ENCODE measurements at regions not wholly inside any gene's neighbourhood (a gene's known extent, or its start where the extent isn't known, plus 50 kb on each side); places are given as distances from the start of the nearest gene placed in this dataset.
"Not testable (repeated sequence)": the region's sequence is repeated elsewhere in the genome, so short reads cannot be mapped to it uniquely, and the experiment has no call there.

DNA sequence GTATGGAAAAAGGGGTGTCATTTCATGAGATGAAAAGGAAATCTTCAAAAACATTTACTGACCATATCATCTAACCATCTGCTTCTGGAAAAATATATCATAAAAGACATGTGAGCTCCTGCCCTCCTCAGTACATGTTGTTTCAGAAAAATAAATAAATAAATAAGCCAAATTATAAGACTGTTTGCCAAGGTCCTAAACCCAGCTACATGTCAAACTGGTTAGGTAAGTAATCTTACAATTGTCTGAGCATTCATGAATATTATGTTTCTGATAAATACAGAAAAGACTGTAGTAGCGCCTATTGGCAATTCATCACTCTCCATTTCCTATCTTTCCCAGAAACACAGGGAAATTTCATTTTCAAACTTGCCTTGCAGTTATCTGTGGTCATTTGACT lies 138.9 kb upstream of the SETBP1 start:
- in situ Hi-C loops (cut with HindIII; ENCODE audit: low pct_unique_long_range_greater_than_20kb, low sequenced_read_pairs), result no loop called here
- DNase-seq (ENCODE audit: low read depth, low spot score), result no peak

DNA sequence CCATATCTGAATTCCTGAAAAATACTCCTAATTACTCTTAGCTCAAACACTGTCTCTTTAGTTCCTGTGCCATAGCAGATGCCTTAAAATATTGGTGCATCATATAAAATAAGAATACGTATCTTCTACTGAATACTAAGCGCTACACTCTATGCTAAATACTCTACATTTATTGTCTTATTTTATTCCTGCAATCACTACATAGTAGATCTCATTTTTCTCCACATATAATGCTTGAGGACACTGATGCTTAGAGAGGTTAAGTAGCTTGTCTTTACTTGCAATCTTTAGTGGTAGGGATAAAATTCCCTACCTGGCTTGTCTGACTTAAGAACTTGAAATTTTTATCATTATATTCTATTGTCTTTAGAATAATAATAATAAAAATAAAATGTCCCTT lies 137.3 kb upstream of the SETBP1 start:
- in situ Hi-C loops (cut with HindIII; ENCODE audit: low pct_unique_long_range_greater_than_20kb, low sequenced_read_pairs), result no loop called here
- DNase-seq (ENCODE audit: low read depth, low spot score), result no peak

DNA sequence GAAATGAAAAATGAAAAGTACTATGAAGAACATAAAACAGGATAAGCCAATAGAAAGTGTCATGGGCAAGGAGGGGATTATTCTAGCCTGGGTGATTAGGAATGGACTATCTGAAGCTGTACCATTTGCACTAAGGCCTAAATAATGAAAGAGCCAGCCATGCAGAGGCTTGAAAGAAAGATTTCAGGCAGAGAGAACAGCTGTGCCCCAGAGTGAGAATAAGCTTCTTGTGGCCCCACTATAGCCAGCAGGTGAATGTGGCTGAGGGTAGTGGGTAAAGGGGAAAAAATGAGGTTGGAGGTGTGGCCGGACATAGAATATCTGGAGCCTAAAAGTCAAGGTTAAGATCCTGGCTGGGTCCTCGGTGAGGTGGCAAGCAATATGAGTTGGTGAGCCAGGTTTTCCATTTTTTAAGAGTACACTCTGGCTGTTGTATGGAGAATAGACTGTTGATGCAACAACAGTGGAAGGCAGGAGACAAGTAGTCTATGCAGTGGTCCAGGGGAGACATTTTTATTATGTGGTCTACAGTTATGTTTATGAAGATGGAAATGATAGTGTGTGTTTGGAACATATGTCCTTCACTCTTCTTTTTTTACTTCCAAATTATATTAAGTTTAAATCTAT lies 135.2 kb upstream of the SETBP1 start:
- in situ Hi-C loops (cut with HindIII; ENCODE audit: low pct_unique_long_range_greater_than_20kb, low sequenced_read_pairs), result no loop called here
- DNase-seq (ENCODE audit: low read depth, low spot score), result no peak

DNA sequence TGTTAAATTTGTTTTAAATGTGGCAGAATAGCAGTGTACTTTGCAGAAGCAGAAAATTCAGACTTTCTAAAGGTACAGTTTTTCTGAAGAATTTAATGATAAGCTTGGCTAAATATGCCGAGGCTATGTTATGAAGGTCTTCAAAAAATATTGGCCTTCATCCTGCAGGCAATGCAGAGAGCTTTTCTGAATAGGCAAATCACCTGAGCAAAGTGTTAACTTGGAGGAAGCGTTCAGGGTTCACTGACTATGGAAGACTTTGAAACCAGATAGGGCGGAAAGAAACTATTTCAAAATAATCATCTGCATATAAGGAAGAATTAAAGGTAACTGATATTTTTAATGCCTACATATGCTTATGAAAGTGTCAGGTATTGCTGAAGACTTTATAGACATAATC lies 133.7 kb upstream of the SETBP1 start:
- in situ Hi-C loops (cut with HindIII; ENCODE audit: low pct_unique_long_range_greater_than_20kb, low sequenced_read_pairs), result no loop called here
- no peak for DNase-seq (ENCODE audit: low read depth, low spot score)

DNA sequence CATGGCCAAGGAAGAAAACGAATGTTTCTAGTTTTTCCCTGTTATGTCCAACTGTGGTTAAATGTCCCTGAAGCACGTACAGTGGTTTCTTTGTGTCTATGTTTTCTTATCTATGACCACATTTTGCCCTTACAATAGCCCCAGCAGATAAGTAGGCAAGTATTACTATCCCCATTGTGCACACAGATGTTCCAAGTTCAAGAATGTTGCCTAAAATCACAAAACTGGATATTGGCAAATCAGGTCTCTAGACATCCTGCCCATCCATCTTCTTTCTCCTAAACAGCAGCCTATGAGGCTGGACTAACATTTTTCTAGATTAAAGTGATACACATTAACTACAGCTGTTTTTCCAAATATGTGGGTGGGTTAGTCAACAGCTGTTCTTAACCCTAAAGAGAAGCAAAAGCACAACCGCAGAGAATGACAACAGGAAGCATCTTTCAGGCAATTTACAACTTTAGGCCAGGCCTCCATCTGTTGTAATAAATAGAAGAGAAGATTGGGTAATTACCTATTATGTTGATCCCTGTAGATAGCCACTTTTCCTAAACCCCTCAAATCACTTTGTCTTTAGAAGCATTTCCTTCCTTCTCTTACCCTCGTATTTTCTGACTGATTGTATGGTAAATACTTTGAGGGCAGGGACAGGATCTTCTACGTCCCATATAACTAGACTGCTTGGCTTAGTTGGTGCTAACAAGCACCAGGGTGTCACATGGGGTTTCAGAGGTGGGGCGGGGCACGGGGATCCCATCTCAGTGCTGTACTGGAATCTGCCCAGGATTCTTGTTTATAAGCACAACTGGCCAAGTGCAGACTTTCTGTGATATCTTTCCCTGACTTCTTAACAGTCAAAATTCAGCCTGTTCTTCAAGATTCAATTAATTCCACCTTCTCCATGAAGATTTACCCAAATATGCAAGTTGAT lies 132.1 kb upstream of the SETBP1 start:
- no peak for DNase-seq (ENCODE audit: low read depth, low spot score)
- in situ Hi-C loops (cut with HindIII; ENCODE audit: low pct_unique_long_range_greater_than_20kb, low sequenced_read_pairs), result no loop called here

DNA sequence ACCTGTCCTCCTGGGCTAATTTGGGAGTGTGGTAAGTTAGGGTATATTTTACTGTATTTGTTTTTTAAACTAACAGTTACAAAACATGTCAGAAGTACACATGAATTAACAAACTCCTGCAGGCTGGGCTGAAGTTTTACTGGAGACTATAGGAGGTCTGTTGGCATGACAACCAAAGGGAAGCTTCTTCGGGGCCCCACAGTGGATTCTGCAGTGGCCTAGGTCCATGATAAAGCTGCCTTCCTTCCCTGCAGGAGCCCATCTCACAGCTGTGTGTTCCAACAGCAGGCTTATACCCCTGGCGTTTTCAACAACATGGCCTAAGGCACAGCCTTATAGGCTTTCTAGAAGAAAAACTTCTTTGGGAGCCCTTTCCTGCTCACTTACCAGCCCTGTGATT lies 128.0 kb upstream of the SETBP1 start:
- in situ Hi-C loops (cut with HindIII; ENCODE audit: low pct_unique_long_range_greater_than_20kb, low sequenced_read_pairs), result no loop called here
- DNase-seq (ENCODE audit: low read depth, low spot score), result no peak

DNA sequence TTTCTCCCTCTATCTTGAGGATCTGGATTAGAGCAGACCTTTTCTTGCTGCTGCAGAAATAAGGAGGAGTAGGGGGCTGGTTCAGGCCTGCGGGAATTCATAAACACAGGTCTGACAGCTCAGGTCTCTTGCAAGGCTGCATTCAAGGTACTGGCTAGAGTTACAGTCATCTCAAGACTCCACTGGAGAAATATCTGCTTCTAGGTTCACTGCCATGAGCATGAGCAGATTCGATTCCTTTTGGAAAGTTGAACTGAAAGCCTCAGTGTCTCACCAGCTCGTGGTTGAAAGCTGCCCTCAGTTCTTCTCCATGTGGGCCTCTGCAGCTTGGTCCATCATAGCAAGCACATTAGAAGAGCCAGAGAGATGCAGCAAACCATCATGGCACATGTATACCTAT lies 124.4 kb upstream of the SETBP1 start:
- in situ Hi-C loops (cut with HindIII; ENCODE audit: low pct_unique_long_range_greater_than_20kb, low sequenced_read_pairs), result no loop called here
- no peak for DNase-seq (ENCODE audit: low read depth, low spot score)

DNA sequence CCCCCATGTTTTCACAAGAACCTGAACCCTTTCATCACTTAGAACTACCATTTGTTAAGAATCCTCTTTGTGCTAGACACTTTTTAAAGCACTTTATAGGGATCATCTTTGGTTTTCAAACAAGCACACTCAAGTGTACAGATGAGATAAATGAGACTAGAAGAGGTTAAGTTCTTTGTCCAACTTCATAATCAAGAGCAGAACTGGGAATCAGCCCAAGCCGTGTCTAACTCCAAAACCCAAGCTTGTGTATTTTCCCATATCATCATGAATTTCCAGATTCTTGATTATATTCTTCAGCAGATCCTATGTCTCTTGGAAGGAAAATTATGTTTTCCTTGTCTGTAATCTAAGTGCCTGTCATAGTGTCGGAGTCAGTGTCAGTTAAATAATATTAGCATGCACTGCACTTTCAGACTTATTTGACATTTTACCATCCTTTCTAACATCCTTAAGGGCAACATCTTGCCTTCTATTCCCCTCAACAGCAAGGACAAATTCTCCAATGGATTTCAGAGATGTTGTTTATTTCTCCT lies 123.0 kb upstream of the SETBP1 start:
- in situ Hi-C loops (cut with HindIII; ENCODE audit: low pct_unique_long_range_greater_than_20kb, low sequenced_read_pairs), result no loop called here
- no peak for DNase-seq (ENCODE audit: low read depth, low spot score)

DNA sequence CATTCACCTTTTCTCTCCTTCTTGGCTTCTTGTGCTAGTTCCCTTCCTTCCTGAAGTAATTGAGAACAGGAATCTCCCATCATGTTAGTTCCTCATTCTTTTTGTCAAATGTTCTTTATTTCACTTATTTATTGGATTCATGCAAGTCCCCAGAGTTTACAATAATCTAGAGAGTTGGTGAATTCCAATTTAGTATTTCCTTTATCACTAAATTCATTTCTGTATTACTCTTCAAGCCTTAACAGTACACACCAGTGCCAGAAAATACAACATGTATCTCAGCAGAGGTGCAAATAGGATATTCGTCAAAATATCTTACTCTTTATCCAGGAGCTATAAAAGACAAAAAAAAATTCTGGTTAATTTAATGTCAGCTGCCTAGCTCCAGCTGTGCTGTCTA lies 121.9 kb upstream of the SETBP1 start:
- no peak for DNase-seq (ENCODE audit: low read depth, low spot score)
- in situ Hi-C loops (cut with HindIII; ENCODE audit: low pct_unique_long_range_greater_than_20kb, low sequenced_read_pairs), result no loop called here

DNA sequence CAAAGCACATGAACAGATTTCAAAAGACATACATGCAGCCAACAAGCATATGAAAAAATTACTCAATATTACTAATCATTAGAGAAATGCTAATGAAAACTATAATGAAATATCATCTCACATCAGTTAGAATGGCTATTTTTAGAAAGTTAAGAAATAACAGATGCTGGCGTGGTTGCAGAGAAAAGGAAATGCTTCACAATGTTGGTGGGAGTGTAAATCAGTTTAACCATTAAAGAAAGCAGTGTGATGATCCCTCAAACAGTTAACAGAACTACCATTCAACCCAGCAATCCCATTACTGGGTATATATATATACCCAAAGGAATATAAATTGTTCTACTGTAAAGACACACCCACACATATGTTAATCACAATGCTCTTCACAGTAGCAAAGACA lies 117.7 kb upstream of the SETBP1 start:
- in situ Hi-C loops (cut with HindIII; ENCODE audit: low pct_unique_long_range_greater_than_20kb, low sequenced_read_pairs), result no loop called here
- no peak for DNase-seq (ENCODE audit: low read depth, low spot score)

DNA sequence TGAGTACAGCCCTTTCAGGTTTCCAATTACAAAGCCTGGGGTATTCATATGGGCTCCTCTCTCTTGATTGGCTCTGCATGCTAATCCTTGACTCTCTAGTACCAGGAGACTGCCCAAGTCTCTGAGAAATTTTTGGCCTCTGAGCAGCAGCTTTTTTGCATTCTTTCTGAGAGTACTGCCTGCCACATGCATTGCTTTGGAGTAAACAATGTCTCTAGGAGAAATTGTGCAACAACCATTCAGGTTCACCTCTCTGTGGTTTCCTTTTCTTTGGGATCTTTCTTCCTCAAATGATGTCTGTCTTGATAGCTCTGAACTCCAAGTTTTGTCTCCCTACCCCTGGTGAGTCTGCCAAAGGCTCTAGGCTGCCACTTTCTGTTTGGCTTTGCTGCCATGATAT lies 115.8 kb upstream of the SETBP1 start:
- in situ Hi-C loops (cut with HindIII; ENCODE audit: low pct_unique_long_range_greater_than_20kb, low sequenced_read_pairs), result no loop called here
- DNase-seq (ENCODE audit: low read depth, low spot score), result no peak

DNA sequence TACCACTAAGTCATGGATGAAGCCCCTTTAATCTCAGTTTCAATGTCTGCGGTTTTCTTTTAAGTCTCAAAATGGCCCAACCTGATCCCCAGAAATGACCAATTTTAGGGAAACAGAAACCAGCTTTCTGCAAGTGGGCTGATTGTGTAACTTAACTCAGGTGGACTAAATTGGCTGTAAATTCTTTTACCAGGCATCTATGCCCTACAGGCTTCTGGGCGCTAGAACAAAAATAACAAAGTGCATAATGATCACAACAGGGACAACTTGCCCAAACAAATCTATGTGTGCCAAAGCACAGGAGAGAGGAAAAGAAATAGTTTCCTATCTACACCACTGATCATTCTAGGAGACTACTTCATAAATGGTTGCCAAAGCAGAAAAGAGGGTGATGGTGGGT lies 112.3 kb upstream of the SETBP1 start:
- in situ Hi-C loops (cut with HindIII; ENCODE audit: low pct_unique_long_range_greater_than_20kb, low sequenced_read_pairs), result no loop called here
- no peak for DNase-seq (ENCODE audit: low read depth, low spot score)

DNA sequence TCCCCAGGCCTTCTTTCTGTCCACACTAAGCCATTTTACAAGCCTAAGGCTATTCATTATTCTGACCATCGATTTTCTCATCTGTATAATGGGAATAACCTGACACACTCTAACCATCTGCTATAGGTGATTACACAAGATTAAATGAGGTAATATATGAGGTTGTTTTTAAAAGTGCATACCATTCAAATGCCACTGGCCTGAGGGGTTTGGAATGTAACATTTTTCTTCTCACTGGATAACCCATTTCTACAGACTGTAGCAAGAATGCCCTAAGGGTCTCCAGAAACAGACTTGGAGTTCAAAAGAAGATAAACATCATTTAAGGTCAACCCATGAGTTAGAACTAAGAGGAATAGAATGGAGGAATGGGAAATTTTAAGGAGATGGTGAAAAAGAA lies 111.7 kb upstream of the SETBP1 start:
- in situ Hi-C loops (cut with HindIII; ENCODE audit: low pct_unique_long_range_greater_than_20kb, low sequenced_read_pairs), result no loop called here
- no peak for DNase-seq (ENCODE audit: low read depth, low spot score)

DNA sequence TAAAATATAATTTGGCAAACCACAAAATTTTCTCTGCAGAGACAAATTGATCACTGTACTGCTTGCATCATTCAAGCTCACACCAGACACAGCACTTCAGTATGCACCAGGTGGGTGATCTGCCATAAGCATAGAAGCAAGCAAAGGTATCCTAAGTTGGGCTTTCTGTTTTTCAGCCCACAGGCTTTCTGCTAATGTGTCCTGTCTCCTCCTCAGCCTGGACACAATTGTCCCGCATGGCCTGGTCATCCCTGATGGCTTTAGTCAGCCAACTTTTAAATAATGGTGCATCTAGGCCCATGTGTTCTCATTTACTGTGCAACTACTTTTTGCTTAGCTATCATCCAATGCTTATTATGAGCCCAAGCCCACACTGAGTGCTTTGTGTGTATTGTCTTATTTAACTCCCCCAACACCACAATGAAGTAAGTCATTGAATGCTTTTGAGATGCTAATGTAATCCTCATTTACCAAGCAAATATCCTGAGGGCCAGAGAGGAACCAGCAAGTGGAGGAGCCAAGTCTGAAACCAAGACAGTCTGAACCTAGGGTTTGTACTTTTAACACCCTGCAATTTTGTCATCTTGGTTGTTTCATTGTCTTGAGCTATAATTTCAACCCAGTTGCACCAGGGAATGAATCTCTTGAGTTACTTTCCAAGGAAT lies 111.2 kb upstream of the SETBP1 start:
- DNase-seq (ENCODE audit: low read depth, low spot score), result no peak
- in situ Hi-C loops (cut with HindIII; ENCODE audit: low pct_unique_long_range_greater_than_20kb, low sequenced_read_pairs), result no loop called here

DNA sequence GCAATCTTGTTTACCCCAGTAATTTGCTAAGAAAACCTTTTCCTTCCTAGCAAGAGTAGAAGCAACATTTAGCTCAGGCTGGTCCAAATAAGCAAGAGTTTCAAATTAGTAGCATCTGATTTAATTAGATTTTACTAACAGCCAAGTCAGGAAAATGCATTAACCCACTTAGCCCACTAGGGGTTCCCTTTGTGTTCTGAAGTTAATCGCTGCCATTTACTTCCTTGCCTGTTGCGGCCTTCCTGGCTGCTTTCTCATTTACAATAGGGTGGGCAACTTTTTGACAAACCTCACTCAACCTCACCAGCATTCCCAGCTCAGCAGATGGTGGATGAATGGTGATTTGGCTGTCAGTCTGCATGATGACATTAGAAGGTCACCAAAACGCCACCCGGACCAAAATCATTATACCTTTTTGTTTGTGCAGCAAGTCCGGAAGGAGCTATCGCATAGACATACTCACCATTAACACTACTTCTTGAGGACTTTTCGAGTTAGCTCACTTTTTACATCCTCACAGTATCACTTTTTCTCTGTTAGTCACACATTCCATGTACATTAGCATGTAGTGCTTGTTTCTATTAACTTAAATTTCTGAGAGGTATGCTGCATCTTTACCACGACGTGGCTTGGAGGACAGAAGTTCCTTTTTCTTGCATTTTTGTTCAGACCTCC lies 101.5 kb upstream of the SETBP1 start:
- in situ Hi-C loops (cut with HindIII; ENCODE audit: low pct_unique_long_range_greater_than_20kb, low sequenced_read_pairs), result no loop called here
- DNase-seq (ENCODE audit: low read depth, low spot score), result peak; percentile 61

DNA sequence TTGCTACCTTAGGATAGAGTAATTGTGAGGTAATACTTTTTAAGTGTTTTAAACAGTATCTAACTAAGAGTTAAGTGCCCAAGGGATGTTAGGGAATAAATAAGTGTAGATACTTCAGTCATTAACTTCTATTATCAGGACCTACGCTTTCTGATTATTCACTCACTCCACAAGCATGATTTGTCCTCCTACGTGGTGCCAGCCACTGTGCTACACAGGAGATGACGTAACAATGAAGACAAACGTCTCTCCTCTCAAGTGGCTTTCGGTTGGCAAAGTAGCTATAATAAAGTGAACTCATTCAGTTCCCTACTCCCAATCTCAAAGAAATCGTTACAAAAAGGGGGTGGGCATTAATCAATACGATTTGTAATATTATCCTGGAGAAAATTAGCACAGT lies 100.9 kb upstream of the SETBP1 start:
- no peak for DNase-seq (ENCODE audit: low read depth, low spot score)
- in situ Hi-C loops (cut with HindIII; ENCODE audit: low pct_unique_long_range_greater_than_20kb, low sequenced_read_pairs), result no loop called here

DNA sequence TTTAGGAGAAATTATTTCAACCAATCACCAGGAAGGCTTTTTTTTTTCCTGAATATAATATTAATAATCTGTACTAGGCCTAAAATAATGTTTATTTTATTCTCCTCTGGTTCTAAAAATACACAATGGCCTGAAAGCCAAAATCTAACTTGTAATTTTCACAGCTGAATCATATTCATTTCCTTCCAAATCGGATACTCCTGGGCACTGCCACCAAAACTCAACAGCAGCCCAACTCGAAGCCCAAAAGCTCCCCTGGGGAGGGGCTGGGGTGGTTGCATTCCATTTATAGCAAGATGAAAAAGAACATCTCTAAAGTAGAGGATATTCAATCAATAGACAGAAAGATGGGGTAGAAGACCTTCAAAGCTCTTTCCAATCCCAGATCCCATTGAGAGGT lies 100.5 kb upstream of the SETBP1 start:
- no peak for DNase-seq (ENCODE audit: low read depth, low spot score)
- in situ Hi-C loops (cut with HindIII; ENCODE audit: low pct_unique_long_range_greater_than_20kb, low sequenced_read_pairs), result no loop called here

DNA sequence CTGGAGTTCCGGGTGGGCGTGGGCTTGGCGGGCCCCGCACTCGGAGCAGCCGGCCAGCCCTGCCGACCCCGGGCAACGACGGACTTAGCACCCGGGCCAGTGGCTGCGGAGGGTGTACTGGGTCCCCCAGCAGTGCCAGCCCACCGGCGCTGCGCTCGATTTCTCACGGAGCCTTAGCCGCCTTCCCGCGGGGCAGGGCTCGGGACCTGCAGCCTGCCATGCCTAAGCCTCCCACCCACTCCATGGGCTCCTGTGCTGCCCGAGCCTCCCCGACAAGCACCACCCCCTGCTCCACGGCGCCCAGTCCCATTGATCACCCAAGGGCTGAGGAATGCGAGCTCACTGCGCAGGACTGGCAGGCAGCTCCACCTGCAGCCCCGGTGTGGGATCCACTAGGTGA lies 99.9 kb upstream of the SETBP1 start:
- in situ Hi-C loops (cut with HindIII; ENCODE audit: low pct_unique_long_range_greater_than_20kb, low sequenced_read_pairs); DNase-seq (ENCODE audit: low read depth, low spot score): not testable (repeated sequence)
